Endothelial cell (in vitro differentiated cells): ENCODE measurements at regions not wholly inside any gene's neighbourhood (a gene's known extent, or its start where the extent isn't known, plus 50 kb on each side); places are given as distances from the start of the nearest gene placed in this dataset.
"Not testable (repeated sequence)": the region's sequence is repeated elsewhere in the genome, so short reads cannot be mapped to it uniquely, and the experiment has no call there.

Experiments used
- DNase-seq: peaks from one replicate; pipeline ENCODE4 v3.0.0; 2021; ENCODE audit warnings: low spot score
- H3K27ac Mint-ChIP-seq: one replicate; pipeline ENCODE4 v1.8.0; 2021; ENCODE audit warnings: mixed read lengths, inconsistent platforms; ENCODE audit not compliant: unreplicated experiment
- H3K27me3 Mint-ChIP-seq: one replicate; pipeline ENCODE4 v1.8.0; 2021; ENCODE audit warnings: mild to moderate bottlenecking, moderate library complexity, mixed read lengths, inconsistent platforms; ENCODE audit not compliant: unreplicated experiment
- H3K36me3 Mint-ChIP-seq: one replicate; pipeline ENCODE4 v1.8.0; 2021; ENCODE audit warnings: mild to moderate bottlenecking, low read depth, mixed read lengths, inconsistent platforms; ENCODE audit not compliant: unreplicated experiment
- H3K4me1 Mint-ChIP-seq: one replicate; pipeline ENCODE4 v1.8.0; 2021; ENCODE audit warnings: mild to moderate bottlenecking, mixed read lengths, inconsistent platforms; ENCODE audit not compliant: unreplicated experiment
- H3K4me3 Mint-ChIP-seq: one replicate; pipeline ENCODE4 v1.8.0; 2021; ENCODE audit warnings: mild to moderate bottlenecking, mixed read lengths, inconsistent platforms; ENCODE audit not compliant: unreplicated experiment
- H3K9me3 Mint-ChIP-seq: one replicate; pipeline ENCODE4 v1.8.0; 2021; ENCODE audit warnings: mixed read lengths, inconsistent platforms; ENCODE audit not compliant: unreplicated experiment
- TF ChIP-seq, protein P1 (sequence below): fragments of 200-600 bp; sonication (generic); IDR thresholded peaks from one replicate; pipeline ENCODE4 v1.5.0; 2021; ENCODE audit warnings: antibody characterized with exemption; ENCODE audit not compliant: unreplicated experiment

DNA sequence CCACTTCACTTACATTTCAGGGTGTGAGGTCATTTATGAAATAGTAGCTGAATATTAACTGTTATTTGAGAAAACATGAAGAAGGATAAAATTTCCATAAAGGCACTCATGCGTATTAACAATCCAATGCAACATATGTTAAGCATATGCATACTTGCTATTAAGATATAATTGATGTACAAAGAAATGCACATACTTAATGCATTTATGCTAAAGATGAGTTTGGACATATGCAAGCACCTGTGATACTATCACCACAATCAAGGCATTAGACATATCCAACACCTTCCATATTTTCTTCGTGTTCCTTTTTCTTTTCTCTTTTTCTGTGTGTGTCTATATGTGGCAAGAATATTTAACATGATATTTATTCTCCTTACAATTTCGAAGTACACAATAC is 464.8 kb upstream of the BRINP3 start:
- Mint-ChIP-seq H3K27me3 (no peaks in the 10 kb centered on the region), H3K36me3 (no peaks in the 10 kb centered on the region), H3K27ac (no peak overlapping the region), H3K9me3 (no peaks in the 10 kb centered on the region), H3K4me1 (no peaks in the 10 kb centered on the region), H3K4me3 (no peak overlapping the region)
- TF ChIP-seq, protein P1, sequence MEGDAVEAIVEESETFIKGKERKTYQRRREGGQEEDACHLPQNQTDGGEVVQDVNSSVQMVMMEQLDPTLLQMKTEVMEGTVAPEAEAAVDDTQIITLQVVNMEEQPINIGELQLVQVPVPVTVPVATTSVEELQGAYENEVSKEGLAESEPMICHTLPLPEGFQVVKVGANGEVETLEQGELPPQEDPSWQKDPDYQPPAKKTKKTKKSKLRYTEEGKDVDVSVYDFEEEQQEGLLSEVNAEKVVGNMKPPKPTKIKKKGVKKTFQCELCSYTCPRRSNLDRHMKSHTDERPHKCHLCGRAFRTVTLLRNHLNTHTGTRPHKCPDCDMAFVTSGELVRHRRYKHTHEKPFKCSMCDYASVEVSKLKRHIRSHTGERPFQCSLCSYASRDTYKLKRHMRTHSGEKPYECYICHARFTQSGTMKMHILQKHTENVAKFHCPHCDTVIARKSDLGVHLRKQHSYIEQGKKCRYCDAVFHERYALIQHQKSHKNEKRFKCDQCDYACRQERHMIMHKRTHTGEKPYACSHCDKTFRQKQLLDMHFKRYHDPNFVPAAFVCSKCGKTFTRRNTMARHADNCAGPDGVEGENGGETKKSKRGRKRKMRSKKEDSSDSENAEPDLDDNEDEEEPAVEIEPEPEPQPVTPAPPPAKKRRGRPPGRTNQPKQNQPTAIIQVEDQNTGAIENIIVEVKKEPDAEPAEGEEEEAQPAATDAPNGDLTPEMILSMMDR: no peak
- DNase-seq: no peak

DNA sequence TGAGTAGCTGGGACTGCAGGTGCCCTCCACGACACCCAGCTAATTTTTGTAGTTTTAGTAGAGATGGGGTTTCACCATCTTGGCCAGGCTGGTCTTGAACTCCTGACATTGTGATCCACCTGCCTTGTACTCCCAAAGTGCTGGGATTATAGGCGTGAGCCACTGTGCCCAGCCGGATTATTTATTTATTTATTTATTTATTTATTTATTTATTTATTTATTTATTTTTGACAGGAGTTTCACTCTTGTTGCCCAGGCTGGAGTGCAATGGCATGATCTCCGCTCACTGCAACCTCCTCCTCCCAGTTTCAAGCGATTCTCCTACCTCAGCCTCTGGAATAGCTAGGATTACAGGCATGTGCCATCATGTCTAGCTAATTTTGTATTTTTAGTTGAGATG is 466.1 kb upstream of the BRINP3 start:
- not testable (repeated sequence) for H3K27me3 Mint-ChIP-seq, DNase-seq, H3K4me3 Mint-ChIP-seq, H3K36me3 Mint-ChIP-seq, H3K9me3 Mint-ChIP-seq, H3K4me1 Mint-ChIP-seq, H3K27ac Mint-ChIP-seq

DNA sequence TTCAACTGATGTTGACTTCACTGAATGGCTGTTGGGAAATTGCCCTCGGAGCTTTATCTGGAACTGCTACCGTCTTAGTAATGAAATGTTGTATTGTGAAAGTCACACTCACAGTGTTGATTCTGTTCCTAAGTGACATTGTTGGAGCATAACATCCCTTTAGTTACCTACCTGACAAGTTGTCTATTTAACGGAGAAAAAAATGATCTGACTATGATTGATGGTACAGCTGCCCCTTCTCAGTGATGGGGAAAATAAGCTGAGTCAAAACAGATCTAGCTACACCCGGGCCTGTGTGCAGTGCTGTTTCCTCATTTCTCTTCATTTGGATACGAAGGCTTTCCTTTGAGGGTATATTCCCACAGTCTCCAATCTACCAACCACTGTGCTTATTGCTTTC is 472.3 kb upstream of the BRINP3 start:
- Mint-ChIP-seq H3K9me3 (no peaks in the 10 kb centered on the region), H3K36me3 (no peaks in the 10 kb centered on the region), H3K4me1 (no peaks in the 10 kb centered on the region), H3K4me3 (no peak overlapping the region), H3K27ac (no peak overlapping the region), H3K27me3 (no peaks in the 10 kb centered on the region)
- TF ChIP-seq, protein P1: no peak
- no peak for DNase-seq

DNA sequence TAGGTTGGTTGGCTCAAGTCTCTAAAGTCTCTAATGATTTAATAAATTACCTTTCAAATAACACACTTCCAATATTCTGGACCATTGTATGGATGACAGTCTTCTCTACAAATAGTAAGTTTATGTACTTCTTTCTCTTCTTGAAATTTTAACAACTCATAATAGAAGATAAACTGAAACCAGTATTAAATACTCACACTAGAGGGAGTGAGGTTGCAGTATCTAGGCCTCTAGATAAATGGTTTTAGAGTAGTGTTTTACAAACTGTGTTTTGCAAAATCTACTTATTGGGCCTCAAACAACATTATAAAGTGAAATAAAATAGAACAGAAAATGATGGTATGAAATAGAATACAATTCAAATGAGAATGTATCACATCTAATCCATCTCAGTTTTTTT is 479.9 kb upstream of the BRINP3 start:
- no peaks in the 10 kb centered on the region for H3K27me3 Mint-ChIP-seq
- DNase-seq: no peak
- no peak overlapping the region for H3K27ac Mint-ChIP-seq
- no peaks in the 10 kb centered on the region for H3K9me3 Mint-ChIP-seq
- H3K4me3 Mint-ChIP-seq: no peak overlapping the region
- TF ChIP-seq, protein P1: no peak
- no peaks in the 10 kb centered on the region for H3K36me3 Mint-ChIP-seq
- H3K4me1 Mint-ChIP-seq: no peaks in the 10 kb centered on the region

DNA sequence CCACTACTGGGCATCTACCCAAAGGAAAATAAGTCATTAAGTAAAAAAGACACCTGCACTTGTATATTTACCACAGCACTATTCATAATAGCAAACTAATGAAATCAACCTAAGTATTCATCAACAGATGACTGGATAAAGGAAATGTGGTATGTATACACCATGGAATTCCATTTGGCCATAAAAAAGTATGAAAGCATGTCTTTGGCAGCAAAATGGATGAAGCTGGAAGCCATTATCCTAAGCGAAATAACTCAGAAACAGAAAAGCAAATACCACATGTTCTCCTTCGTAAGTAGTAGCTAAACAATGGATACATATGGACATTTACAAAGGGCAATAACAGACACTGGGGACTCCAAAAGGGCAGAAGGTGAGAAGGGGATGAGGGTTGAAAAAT is 485.7 kb upstream of the BRINP3 start:
- Mint-ChIP-seq H3K9me3 (no peaks in the 10 kb centered on the region), H3K27me3 (no peaks in the 10 kb centered on the region), H3K4me3 (no peak overlapping the region), H3K4me1 (no peaks in the 10 kb centered on the region), H3K36me3 (no peaks in the 10 kb centered on the region), H3K27ac (no peak overlapping the region)
- no peak for DNase-seq
- TF ChIP-seq, protein P1: no peak

DNA sequence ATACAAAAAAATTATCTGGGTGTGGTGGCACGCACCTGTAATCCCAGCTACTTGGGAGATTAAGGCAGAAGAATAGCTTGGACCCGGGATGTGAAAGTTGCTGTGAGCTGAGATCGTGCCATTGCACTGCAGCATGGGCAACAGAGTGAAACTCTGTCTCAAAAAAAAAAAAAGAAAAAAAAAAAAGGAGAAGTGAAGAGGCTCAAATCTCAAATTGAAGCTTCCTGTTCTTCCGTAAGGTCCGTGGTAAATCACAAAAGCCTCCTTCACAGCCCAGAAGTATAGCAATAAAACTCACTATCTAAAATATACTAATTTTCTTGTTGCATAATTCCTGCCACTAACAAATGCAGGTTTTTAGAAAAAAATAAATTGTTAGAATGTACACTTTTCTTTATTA is 498.2 kb upstream of the BRINP3 start:
- TF ChIP-seq, protein P1: no peak
- H3K27me3 Mint-ChIP-seq: no peaks in the 10 kb centered on the region
- H3K9me3 Mint-ChIP-seq: no peaks in the 10 kb centered on the region
- H3K36me3 Mint-ChIP-seq: no peaks in the 10 kb centered on the region
- H3K4me3 Mint-ChIP-seq: no peak overlapping the region
- H3K4me1 Mint-ChIP-seq: no peaks in the 10 kb centered on the region
- no peak for DNase-seq
- no peak overlapping the region for H3K27ac Mint-ChIP-seq
